OCI-LY7 (cell line): ENCODE measurements at regions not wholly inside any gene's neighbourhood (a gene's known extent, or its start where the extent isn't known, plus 50 kb on each side); places are given as distances from the start of the nearest gene placed in this dataset.

Source experiments
- EZH2phosphoT487 ChIP-seq: fragments of 200-600 bp; sonication (generic); IDR thresholded peaks from 2 replicates; pipeline ENCODE4 v1.6.1; 2018; ENCODE audit warnings: low read depth, borderline replicate concordance, mild to moderate bottlenecking, mixed run types, antibody characterized with exemption, low read length, moderate library complexity, mixed read lengths
- TF ChIP-seq, protein P1 (sequence below): fragments of 200-600 bp; sonication (generic); conservative IDR thresholded peaks from 2 replicates; pipeline ENCODE4 v1.5.1; 2014; ENCODE audit warnings: mild to moderate bottlenecking, antibody characterized with exemption, low read length, moderate library complexity, mixed read lengths

DNA sequence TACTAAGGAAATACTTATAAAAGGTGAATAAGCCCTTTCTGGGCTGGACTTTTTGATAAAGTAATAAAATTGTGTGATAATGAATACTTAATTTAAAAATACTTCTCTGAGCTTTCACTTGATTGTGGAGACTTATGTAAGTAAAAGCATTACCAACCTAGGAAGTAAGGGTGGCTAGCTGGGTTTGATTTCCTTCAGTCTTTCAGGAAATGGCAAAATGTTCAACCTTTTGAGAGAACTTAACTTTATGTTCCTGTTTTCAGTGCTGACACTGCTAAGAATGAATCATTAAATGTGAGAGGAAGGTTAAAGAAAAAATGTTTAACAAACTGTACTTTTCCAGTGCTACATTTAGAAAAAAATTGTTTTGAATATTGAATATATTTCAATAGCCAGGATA, 900.3 kb downstream of the METTL15 start:
- TF ChIP-seq, protein P1, sequence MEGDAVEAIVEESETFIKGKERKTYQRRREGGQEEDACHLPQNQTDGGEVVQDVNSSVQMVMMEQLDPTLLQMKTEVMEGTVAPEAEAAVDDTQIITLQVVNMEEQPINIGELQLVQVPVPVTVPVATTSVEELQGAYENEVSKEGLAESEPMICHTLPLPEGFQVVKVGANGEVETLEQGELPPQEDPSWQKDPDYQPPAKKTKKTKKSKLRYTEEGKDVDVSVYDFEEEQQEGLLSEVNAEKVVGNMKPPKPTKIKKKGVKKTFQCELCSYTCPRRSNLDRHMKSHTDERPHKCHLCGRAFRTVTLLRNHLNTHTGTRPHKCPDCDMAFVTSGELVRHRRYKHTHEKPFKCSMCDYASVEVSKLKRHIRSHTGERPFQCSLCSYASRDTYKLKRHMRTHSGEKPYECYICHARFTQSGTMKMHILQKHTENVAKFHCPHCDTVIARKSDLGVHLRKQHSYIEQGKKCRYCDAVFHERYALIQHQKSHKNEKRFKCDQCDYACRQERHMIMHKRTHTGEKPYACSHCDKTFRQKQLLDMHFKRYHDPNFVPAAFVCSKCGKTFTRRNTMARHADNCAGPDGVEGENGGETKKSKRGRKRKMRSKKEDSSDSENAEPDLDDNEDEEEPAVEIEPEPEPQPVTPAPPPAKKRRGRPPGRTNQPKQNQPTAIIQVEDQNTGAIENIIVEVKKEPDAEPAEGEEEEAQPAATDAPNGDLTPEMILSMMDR = no peak
- no peak for TF ChIP-seq EZH2phosphoT487
